Endothelial cell of umbilical vein (primary cell): ENCODE measurements at regions not wholly inside any gene's neighbourhood (a gene's known extent, or its start where the extent isn't known, plus 50 kb on each side); places are given as distances from the start of the nearest gene placed in this dataset.

Experiments used
- BruUV-seq: library from RNA; stranded (reverse); fragments of 400-500 nt; replicated peaks from 2 replicates; lab custom pipeline; 2021; lab: Mats Ljungman, UMichigan
- CTCF ChIA-PET: fragments of 300-600, 350-600 bp; sonication (Branson Sonifier 250); formaldehyde crosslinking; loops from one replicate; lab custom pipeline; 2021; ENCODE audit warnings: antibody characterized with exemption, inconsistent platforms; lab: Charles Lee
- POLR2A ChIA-PET: fragments of 300-600, 350-600 bp; sonication (Branson Sonifier 250); formaldehyde crosslinking; loops from one replicate; lab custom pipeline; 2021; ENCODE audit warnings: antibody characterized with exemption, inconsistent platforms; lab: Charles Lee
- DNase-seq: peaks from one replicate; pipeline ENCODE4 v3.0.0-alpha.2; 2011; ENCODE audit warnings: low read depth, low spot score
- FAIRE-seq: peaks from 2 replicates; lab custom pipeline; 2011; peaks lifted over from hg19 to GRCh38; lab: Jason Lieb, UNC
- H2AFZ ChIP-seq: 2 replicates; pipeline ENCODE4 v1.6.0; 2012; ENCODE audit warnings: low read depth, low read length, control low read depth, inconsistent platforms
- H3K27ac ChIP-seq: 2 replicates; pipeline ENCODE4 v1.5.1; 2011; ENCODE audit warnings: low read depth, mild to moderate bottlenecking, control low read depth, low read length, moderate library complexity; ENCODE audit not compliant: insufficient read depth
- H3K27me3 ChIP-seq, 2 experiments: 2 replicates each; pipeline versions ENCODE4 v1.6.0 to v1.6.1; 2011; ENCODE audit warnings: low read length in 2 of 2, mixed read lengths in 1 of 2; ENCODE audit not compliant: control insufficient read depth in 2 of 2, insufficient read depth in 2 of 2
- H3K36me3 ChIP-seq, 2 experiments: 2 replicates in 1 of 2; 3 replicates in 1 of 2; pipeline ENCODE4 v1.5.1; 2011; ENCODE audit warnings: low read length in 2 of 2, mild to moderate bottlenecking in 1 of 2, moderate library complexity in 1 of 2; ENCODE audit not compliant: control insufficient read depth in 2 of 2, insufficient read depth in 2 of 2; ENCODE audit errors: extremely low read depth in 1 of 2
- H3K4me1 ChIP-seq: 3 replicates; pipeline ENCODE4 v1.5.1; 2011; ENCODE audit warnings: mild to moderate bottlenecking, low read length; ENCODE audit not compliant: control insufficient read depth, insufficient read depth; ENCODE audit errors: extremely low read depth
- H3K4me2 ChIP-seq: 2 replicates; pipeline ENCODE4 v1.6.1; 2011; ENCODE audit warnings: low read length, control low read depth, mixed read lengths; ENCODE audit not compliant: insufficient read depth
- H3K4me3 ChIP-seq, 3 experiments: fragments of 200-600 bp in 1 of 3; sonication (generic), shearing (Covaris generic) in 1 of 3; replicated peaks in 1 of 3; 2 replicates each; pipeline ENCODE4 v1.5.1; 2011 to 2016; ENCODE audit warnings: control low read depth in 3 of 3, low read length in 3 of 3, mild to moderate bottlenecking in 2 of 3, inconsistent platforms in 1 of 3, low read depth in 1 of 3, moderate library complexity in 1 of 3; ENCODE audit not compliant: insufficient read depth in 1 of 3
- H3K79me2 ChIP-seq: 2 replicates; pipeline ENCODE4 v1.6.0; 2012; ENCODE audit warnings: low read length, inconsistent platforms; ENCODE audit not compliant: control insufficient read depth, insufficient read depth
- H3K9ac ChIP-seq: replicated peaks from 2 replicates; pipeline ENCODE3; 2011; ENCODE audit warnings: low read length, control low read depth; ENCODE audit not compliant: insufficient read depth; ENCODE audit errors: extremely low read depth
- H3K9me1 ChIP-seq: replicated peaks from 3 replicates; pipeline ENCODE4 v1.6.0; 2011; ENCODE audit warnings: mild to moderate bottlenecking, low read length; ENCODE audit not compliant: control insufficient read depth, insufficient read depth; ENCODE audit errors: extremely low read depth
- H3K9me3 ChIP-seq: replicated peaks from 2 replicates; pipeline ENCODE4 v1.5.1; 2012; ENCODE audit warnings: low read length, inconsistent platforms; ENCODE audit not compliant: control insufficient read depth, insufficient read depth
- H4K20me1 ChIP-seq: replicated peaks from 2 replicates; pipeline ENCODE3; 2011; ENCODE audit warnings: mild to moderate bottlenecking, low read length; ENCODE audit not compliant: control insufficient read depth, insufficient read depth; ENCODE audit errors: extremely low read depth
- CTCF ChIP-seq, 2 donors: IDR thresholded peaks; 1 replicate in 1 of 2; 2 replicates in 1 of 2; pipeline ENCODE4 v1.5.1; 2011; ENCODE audit warnings: low read length in 2 of 2, mild to moderate bottlenecking in 2 of 2, moderate library complexity in 2 of 2, control low read depth in 1 of 2, inconsistent platforms in 1 of 2, low read depth in 1 of 2; ENCODE audit not compliant: insufficient read depth in 1 of 2; ENCODE audit errors: extremely low read depth in 1 of 2
- EZH2 ChIP-seq: IDR thresholded peaks from 2 replicates; pipeline ENCODE4 v1.6.1; 2012; ENCODE audit warnings: borderline replicate concordance, low read depth, mild to moderate bottlenecking, moderate library complexity, low read length, inconsistent platforms; ENCODE audit not compliant: severe bottlenecking
- FOS ChIP-seq: IDR thresholded peaks from 2 replicates; pipeline ENCODE4 v1.6.1; 2011; ENCODE audit warnings: mild to moderate bottlenecking, low read length, moderate library complexity, borderline replicate concordance; ENCODE audit not compliant: insufficient read depth
- GATA2 ChIP-seq: IDR thresholded peaks from 2 replicates; pipeline ENCODE4 v1.7.0; 2011; ENCODE audit warnings: low read depth, mild to moderate bottlenecking, moderate library complexity, mixed read lengths, low read length; ENCODE audit not compliant: insufficient read length, insufficient read depth
- JUN ChIP-seq: IDR thresholded peaks from 2 replicates; pipeline ENCODE4 v1.6.1; 2011; ENCODE audit warnings: borderline replicate concordance, low read depth; ENCODE audit not compliant: insufficient read length, insufficient read depth
- MYC ChIP-seq: IDR thresholded peaks from one replicate; pipeline ENCODE4 v1.6.1; 2011; ENCODE audit warnings: mild to moderate bottlenecking, low read depth, low read length
- POLR2A ChIP-seq: IDR thresholded peaks from 2 replicates; pipeline ENCODE4 v1.6.1; 2012; ENCODE audit warnings: low read depth, mild to moderate bottlenecking, control low read depth, low read length
- POLR2AphosphoS5 ChIP-seq: IDR thresholded peaks from 2 replicates; pipeline ENCODE4 v1.6.1; 2012; ENCODE audit warnings: low read depth, mild to moderate bottlenecking, control low read depth, low read length, moderate library complexity; ENCODE audit not compliant: insufficient read depth
- dilution Hi-C: fragments of 300-500 bp; cut with MboI; formaldehyde crosslinking; loops from one replicate; pipeline ENCODE4 v1.15.0; 2019; ENCODE audit warnings: low sequenced_read_pairs; ENCODE audit not compliant: extremely low pct_ligation_motif_present
- intact Hi-C: fragments of 100-400 bp; cut with micrococcal nuclease; formaldehyde crosslinking; loops from one replicate; pipeline ENCODE4 v1.10.0; 2022
- TF ChIP-seq, protein P1 (sequence below): IDR thresholded peaks from 2 replicates; pipeline ENCODE4 v1.6.1; 2011; ENCODE audit not compliant: insufficient read depth, insufficient read length

GRCh38 chr5:141765896-141766551 is 84.0 kb upstream of the ARAP3 start:
- no peaks in the 10 kb centered on the region for H3K9me1 ChIP-seq
- H3K9ac ChIP-seq, result no peak overlapping the region
- H3K4me3 ChIP-seq, result no peak overlapping the region
- FAIRE-seq (no peak), DNase-seq (no peak)
- H3K27me3 ChIP-seq, result peaks cover 20 to 25% of the 10 kb centered on the region in 2 experiments
- no peaks in the 10 kb centered on the region for H3K9me3 ChIP-seq
- TF ChIP-seq POLR2AphosphoS5, result no peak
- no peak for TF ChIP-seq MYC
- no peak for TF ChIP-seq POLR2A
- no peak for TF ChIP-seq FOS
- TF ChIP-seq JUN, result no peak
- no peak for TF ChIP-seq EZH2
- no peak for TF ChIP-seq GATA2
- TF ChIP-seq CTCF (IDR thresholded peaks at IDR 0.05; ENCODE audit: extremely low read depth in 1 of 2, insufficient read depth in 1 of 2, low read depth in 1 of 2, low read length in 2 of 2), result no peak
- TF ChIP-seq, protein P1, sequence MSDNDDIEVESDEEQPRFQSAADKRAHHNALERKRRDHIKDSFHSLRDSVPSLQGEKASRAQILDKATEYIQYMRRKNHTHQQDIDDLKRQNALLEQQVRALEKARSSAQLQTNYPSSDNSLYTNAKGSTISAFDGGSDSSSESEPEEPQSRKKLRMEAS, result no peak
- no peaks in the 10 kb centered on the region for H3K4me1 ChIP-seq
- dilution Hi-C loops, result no loop called here
- intact Hi-C loops, result no loop called here
- ChIA-PET POLR2A (no interaction called here), CTCF (interaction anchor here (0.9 to 1.8 kb wide), 5 partner anchors 8 to 203 kb away, joined by 3 to 6 read pairs (median 3); partner anchors contain the start of gene RNF14)
- no TSS peak for BruUV-seq
- H3K79me2 ChIP-seq, result no peaks in the 10 kb centered on the region
- no peaks in the 10 kb centered on the region for H4K20me1 ChIP-seq
- H3K27ac ChIP-seq, result no peak overlapping the region
- no peaks in the 10 kb centered on the region for H3K36me3 ChIP-seq
- H3K4me2 ChIP-seq, result no peak overlapping the region
- no peak overlapping the region for H2AFZ ChIP-seq
